ENCODE measurements at regions not wholly inside any gene's neighbourhood (a gene's known extent, or its start where the extent isn't known, plus 50 kb on each side); places are given as distances from the start of the nearest gene placed in this dataset.
"Not testable (repeated sequence)": the region's sequence is repeated elsewhere in the genome, so short reads cannot be mapped to it uniquely, and the experiment has no call there.

DNA sequence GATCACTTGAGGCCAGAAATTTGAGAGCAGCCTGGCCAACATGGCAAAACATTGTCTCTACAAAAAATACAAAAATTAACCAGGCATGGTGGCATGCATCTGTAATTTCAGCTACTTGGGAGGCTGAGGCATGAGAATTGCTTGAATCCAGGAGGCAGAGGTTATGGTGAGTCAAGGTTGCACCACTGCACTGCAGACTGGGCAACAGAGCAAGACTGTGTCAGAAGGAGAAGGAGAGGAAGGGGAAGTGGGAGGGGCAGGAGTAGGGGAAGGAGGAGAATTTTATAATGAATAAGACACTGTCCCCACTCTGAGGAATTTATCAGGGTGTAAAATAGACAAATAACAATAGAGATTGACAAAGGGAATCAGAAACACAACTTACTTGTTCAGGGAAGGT lies 440.6 kb upstream of the DYNLRB2 start:
- TF ChIP-seq, protein P1, sequence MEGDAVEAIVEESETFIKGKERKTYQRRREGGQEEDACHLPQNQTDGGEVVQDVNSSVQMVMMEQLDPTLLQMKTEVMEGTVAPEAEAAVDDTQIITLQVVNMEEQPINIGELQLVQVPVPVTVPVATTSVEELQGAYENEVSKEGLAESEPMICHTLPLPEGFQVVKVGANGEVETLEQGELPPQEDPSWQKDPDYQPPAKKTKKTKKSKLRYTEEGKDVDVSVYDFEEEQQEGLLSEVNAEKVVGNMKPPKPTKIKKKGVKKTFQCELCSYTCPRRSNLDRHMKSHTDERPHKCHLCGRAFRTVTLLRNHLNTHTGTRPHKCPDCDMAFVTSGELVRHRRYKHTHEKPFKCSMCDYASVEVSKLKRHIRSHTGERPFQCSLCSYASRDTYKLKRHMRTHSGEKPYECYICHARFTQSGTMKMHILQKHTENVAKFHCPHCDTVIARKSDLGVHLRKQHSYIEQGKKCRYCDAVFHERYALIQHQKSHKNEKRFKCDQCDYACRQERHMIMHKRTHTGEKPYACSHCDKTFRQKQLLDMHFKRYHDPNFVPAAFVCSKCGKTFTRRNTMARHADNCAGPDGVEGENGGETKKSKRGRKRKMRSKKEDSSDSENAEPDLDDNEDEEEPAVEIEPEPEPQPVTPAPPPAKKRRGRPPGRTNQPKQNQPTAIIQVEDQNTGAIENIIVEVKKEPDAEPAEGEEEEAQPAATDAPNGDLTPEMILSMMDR (conservative IDR thresholded peaks at IDR 0.05): no peak
- TF ChIP-seq ZFX (IDR thresholded peaks at IDR 0.05): no peak
- no peak overlapping the region for H3K27ac ChIP-seq

DNA sequence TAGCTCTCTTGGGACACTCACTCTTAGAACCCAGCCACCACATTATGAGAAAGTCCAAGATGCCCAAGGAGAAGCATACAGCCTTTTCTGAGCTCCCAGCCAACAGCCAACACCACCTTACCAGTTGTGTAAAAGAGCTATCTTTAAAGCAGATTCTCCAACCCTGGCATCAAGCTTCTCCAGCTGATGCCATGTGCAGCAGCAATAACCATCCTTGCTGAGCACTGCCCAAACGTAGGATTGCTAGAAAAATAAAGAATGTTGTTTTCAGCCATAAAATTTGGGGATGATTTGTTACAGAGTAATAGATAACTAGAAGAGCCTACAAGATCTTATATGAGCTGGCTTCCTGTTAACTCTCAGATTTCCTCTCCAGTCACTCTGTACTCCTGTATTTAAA lies 443.7 kb upstream of the DYNLRB2 start:
- TF ChIP-seq, protein P1 (conservative IDR thresholded peaks at IDR 0.05): no peak
- no peak for TF ChIP-seq ZFX (IDR thresholded peaks at IDR 0.05)
- H3K27ac ChIP-seq: no peak overlapping the region

DNA sequence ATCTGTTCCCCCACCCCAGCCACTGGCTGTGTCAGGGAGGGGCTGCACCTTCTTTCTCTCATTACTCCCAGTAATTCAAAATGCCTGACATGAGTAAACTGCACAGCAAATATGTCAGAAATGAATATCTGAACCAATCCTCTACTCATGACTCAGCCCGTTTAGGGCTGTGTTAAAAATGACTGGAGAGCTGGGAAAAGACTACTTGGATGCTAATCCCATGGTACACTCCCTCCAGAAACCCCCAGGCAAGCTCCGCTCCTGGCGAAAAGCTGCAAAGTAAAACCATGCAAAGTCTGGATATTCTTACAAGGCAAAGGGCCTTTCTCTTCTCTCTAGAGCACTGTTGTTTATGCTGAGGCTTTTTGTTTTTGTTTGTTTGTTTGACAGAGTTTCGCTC lies 448.1 kb upstream of the DYNLRB2 start:
- no peak overlapping the region for H3K27ac ChIP-seq
- TF ChIP-seq ZFX (IDR thresholded peaks at IDR 0.05): no peak
- TF ChIP-seq, protein P1 (conservative IDR thresholded peaks at IDR 0.05): no peak

DNA sequence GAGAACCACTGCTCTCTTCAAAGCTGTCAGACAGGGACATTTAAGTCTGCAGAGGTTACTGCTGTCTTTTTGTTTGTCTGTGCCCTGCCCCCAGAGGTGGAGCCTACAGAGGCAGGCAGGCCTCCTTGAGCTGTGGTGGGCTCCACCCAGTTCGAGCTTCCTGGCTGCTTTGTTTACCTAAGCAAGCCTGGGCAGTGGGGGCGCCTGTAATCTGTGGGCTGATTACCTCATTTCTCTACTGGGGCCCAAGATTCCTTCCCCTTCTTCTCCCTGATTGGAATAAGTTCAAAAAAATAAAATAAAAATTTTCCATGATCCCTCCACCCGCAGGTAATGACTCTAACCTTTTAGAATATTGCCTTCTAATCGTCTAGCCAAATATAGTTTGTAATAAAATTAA lies 449.3 kb upstream of the DYNLRB2 start:
- not testable (repeated sequence) for H3K27ac ChIP-seq

DNA sequence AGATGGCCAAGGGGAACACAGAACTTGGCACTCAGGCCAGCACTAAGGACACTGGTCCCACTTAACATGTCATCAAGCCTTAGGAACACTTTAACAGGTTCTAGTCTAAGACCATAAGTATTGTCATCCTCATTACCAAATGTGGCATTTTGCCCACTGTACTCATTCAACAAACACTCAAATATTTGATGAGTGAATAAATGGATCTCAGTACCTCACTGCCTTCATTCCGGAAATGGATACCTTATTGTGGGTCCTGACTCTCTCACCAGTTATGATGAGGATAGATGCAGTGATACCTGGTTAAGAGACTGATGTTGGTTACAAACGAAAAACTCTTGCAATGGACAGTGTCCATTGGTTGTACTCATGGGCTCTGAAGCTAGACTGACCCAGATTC lies 455.2 kb upstream of the DYNLRB2 start:
- no peak overlapping the region for H3K27ac ChIP-seq
- TF ChIP-seq, protein P1 (conservative IDR thresholded peaks at IDR 0.05): no peak
- TF ChIP-seq ZFX (IDR thresholded peaks at IDR 0.05): no peak

DNA sequence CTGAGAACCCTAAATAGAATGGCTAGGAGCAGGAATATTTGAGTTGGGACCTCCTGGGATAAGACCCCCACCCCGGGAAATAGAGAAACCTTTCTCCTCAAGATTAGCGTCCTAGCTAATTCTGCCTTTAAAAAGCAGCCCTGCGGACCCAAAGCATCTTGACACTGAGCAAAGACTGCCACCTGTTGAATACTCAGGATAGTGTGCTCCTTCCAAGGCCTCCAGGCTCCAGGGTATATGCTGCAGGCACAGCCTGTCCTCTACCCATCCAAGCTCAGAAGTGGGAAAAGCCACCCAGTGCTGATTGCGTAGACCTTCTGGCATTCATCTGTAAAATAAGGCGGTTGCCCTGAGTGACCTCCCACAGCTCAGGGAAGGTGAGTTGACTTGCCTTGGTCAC lies 456.2 kb upstream of the DYNLRB2 start:
- no peak for TF ChIP-seq ZFX (IDR thresholded peaks at IDR 0.05)
- TF ChIP-seq, protein P1 (conservative IDR thresholded peaks at IDR 0.05): peak; percentile 77
- no peak overlapping the region for H3K27ac ChIP-seq

DNA sequence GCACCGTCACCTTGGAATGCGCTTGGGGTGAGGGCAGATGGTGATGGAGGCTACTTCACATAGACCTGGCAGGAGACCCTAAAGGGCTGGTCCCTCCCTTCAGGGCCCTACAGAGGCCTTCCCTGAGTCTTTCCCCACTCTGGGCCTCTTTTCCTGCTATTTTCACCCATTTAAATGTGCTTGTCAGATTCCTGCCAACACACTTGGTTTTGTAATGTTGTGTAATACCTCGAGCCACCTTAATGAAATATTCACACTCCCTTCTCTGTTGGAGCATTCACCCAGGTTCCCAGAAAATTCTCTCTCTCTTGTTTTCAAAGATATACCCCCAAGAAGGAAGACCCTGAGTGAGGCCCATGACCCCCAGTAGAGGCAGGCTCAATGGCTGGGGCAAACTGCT lies 456.6 kb upstream of the DYNLRB2 start:
- H3K27ac ChIP-seq: no peak overlapping the region
- TF ChIP-seq, protein P1 (conservative IDR thresholded peaks at IDR 0.05): no peak
- TF ChIP-seq ZFX (IDR thresholded peaks at IDR 0.05): no peak

DNA sequence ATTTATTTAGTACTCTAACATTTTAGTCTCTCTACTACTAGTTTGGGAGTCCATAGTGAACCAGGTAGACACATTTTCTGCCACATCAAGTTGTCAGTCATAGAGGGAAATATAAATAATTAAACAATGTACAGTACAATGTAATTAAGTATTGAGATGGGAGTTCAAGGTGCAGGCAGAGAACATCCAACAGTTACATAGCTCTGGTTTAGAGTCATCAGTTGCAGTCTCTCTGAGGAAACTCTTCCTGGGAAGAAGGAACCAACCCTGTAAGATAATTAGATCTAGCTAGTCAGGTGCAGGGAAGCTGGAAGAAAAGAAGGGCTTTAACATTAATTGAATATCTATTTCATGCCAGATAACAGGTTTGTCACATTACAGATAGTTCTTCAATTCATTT lies 457.9 kb upstream of the DYNLRB2 start:
- TF ChIP-seq, protein P1 (conservative IDR thresholded peaks at IDR 0.05): no peak
- no peak for TF ChIP-seq ZFX (IDR thresholded peaks at IDR 0.05)
- H3K27ac ChIP-seq: no peak overlapping the region

Data from C4-2B (cell line).